Hematopoietic multipotent progenitor cell treated with erythropoietin and hydrocortisone succinate and interleukin-3 and kit ligand, for 17 days (in vitro differentiated cells): ENCODE measurements at regions not wholly inside any gene's neighbourhood (a gene's known extent, or its start where the extent isn't known, plus 50 kb on each side); places are given as distances from the start of the nearest gene placed in this dataset.

Experiments
- DNase-seq: peaks from one replicate; pipeline ENCODE4 v3.0.0-alpha.2; 2015; ENCODE audit warnings: low spot score

DNA sequence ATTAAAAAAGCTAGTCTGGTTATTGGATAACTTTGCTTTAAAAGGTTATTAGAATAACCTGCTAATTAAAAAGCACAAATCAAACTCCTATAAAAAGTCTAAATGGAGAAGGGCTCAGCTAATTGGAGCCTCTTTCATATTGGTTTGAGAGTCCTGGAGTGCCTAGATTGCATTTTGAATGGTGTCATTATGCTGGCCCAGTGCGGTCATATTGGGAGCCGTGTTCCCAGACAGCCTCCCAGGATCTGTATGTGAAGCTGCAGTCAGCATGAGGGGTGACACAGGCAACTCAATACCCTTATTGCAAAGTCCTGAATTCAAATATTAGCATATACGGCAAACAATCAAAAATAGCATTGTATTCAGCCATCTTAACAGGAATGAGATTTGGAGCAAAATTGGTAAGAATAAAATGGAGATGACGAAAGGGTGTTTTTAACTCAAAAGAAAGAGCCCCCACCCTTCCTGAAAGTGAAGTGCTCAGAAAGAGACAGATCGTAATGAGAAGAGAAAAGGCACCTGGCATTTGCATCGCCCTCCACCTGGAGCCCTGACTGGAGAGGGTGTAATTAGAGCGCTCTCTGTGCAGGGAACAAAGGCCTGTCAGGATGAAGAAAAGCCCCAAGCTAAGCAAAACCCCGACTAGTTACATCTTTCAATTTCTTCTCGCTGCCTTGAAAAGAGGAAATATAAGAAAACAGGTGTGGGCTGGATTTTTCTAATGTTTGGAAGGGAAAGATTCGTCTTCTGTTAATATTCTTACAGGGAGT lies 621.0 kb upstream of the ADAMTS16 start:
- no peak for DNase-seq

DNA sequence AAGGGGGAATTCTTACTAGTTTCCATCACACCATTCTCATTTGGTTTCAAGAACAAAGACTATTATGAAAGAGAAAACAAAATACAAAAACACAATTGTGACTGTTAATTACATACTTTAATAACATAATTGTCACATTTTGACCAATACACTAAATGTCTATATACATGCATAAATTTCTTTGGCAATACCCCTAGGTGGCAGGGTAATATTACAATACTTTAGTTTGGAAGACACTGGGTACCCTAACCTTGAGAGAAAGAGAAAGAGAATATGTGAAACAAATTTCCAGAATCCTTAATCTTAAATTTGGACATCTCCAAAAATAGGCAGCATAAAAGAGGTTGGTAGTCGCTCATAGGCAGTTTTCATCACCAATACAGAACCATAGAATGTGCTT lies 619.6 kb upstream of the ADAMTS16 start:
- no peak for DNase-seq

DNA sequence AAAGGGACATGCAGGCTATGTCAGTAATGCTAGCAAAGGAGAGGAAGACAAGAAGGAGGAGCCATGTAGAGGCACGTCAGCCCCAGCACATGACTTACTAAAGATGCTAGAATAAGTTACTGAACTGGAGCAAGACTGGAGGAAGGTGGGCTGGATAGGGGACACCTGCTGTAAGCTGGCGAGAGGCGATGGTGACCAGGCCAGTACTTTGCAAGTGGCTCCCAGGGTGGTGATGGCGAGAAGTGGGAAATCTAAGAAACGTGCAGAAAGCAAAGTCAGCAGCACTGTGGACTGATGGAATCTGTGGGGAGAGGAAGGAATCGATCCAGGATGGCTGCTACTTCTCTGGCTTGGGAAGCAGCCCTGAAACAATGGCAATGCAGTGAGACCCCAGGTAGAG lies 617.1 kb upstream of the ADAMTS16 start:
- DNase-seq = no peak

DNA sequence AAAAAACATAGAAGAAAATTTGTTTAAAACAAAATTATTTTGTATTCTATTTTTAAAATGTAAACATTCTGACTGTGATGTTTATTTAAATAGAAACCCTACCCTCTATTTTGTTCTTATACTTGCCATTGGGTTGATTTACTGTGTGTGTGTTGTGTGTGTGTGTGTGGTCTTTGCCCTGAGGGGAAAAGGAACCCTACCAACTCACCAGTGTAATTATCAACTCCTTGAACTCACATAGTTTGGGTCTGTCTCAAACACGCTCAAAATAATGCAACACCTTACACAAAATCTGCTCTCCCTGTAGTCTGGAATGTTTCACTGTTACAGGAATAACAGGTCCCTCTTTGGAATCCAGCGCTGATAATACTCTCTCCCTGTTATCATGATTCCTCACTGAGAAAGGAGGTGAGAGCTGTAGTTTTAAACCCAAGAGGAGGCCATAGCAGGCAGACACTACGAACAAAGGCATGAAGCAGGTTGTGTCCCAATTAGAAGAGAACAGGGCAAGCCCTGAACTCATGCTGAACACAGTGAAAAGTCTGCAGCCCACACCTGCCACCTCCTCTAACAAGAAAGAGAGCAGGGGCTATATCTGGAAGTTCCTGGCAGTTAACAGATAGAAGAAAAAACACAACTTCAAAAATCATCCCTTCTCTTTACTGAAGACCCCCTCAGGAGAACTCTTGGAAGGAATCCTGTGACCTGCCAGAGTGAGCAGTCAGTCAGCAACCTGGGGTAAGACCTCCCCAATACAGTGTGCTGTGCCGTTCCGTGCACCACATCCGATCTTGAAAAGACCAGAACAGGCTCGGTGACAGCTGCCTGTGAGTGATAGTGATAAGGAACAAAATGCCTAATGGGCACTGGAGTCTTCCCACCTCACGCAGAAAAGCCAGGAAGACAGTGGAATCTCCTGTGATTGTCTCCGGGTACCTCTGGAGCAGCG lies 608.1 kb upstream of the ADAMTS16 start:
- DNase-seq = no peak

DNA sequence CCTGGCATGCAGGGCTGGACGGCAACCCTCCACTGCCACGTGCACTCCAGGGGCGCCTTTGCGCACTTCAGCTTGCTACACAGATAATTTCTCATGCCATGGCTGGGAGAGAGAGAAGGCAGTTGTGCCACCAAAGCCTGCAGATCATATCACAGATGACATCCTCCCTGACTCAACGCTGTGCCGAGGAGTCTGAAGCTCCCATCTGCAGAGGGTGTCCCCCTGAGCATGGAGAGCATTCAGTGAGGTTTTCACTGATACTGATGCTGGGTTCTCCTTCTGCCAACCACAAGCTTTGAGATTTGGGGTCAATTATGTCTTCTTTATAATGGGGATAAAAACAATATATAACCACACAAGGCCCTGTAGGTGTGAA lies 607.4 kb upstream of the ADAMTS16 start:
- DNase-seq = no peak

DNA sequence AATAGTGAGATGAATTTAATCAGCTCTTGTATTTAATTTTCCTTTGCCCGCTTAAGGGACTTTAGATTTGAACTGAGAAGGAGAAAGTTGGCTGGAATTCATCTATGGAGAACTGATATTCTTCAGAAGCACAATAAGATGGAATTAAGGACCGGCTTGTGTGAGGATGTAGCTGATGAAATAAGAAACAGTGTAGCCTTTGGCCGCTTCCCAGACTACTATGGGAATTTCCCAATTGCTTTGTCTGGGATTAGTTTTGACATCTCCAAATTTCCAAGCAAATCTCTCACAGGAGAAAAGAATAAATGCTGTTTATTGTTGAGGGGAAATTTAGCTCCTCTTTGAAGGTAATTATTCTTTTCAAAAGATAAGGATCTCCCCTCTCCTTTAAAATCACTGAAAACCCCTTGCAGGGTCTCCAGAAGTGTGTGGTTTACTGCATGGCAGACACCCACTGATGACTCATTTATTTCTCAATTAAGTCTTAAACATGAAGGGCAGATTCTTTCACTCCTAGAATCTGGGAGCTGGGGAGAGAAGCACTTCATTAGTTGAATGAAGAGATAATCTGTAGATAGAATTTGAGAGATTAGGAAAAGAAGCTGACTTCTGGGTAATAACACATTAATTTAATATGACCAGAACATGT lies 606.5 kb upstream of the ADAMTS16 start:
- DNase-seq = no peak

DNA sequence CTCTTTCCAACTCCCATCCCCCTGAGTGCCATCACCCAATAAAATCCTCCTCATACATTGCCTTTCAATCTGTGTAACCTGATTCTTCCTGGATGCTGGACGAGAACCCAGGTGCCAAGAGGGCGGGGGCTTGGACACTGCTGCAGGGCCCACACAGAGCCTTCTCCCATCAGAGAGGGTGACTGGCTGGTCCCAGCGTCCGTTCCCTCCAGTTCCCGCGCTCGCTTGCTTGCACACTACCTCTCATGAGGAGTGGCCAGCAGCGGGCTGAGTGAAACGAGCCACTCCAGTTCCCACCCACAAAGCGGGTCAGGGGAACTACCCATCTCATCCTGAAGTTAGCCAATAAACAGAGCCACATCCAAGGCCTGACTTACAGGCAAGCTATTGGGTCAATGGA lies 602.6 kb upstream of the ADAMTS16 start:
- no peak for DNase-seq

DNA sequence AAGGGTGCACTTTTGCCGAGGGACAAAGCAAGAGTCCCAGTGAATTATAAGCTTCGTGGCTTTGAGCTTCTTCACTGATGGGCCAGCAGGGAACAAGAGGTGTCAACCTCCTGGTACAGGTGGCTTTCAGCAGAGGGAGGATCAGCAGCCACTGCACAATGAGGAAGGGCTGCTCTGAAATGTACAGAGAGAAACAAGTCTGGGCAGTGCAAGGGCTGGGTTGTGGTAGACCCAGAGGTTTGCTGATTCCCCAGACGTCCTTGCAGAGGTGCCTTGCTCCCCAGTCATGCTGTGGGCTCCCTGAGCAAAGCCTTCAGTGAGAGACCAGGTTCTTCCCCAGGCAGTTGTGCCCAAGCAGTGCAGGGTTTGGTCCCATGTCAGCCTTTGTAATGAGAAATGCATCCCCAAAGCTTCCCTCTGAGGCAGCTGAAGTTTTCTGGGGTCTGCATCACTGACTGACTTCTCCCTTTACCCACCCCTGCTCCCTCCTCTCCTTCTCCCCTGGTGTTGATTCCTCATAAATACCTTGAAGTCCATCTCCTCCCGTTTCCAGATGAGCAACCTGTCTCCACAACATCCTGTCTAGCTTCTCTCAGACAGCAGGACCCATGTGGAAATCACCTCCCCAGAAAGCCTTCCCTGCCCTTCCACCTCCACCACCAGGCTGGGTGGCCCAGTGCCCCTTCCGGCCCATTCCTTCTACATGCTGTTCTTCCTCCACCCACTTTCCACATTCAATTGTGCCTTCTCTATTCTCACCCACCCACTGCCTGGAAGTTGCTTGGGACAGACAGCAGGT lies 599.6 kb upstream of the ADAMTS16 start:
- no peak for DNase-seq

DNA sequence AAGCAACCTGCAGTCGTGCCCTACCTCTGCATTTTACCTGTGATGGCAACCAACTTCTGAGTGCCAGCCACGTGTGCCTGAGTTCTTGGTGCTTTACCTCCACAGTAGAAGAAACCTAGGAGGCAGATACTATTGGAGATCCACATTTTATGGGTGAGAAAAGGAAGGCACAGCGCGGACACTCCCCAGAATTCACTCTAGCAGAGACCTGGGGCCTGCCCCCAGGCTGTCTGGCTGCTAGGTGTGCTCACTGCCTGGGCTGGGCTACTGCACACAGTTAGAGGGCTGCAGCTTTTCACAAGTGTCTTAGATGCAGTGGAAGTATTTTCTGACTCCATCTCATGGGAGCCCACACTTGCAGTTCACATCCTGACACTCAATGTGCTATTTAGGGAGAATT lies 598.8 kb upstream of the ADAMTS16 start:
- no peak for DNase-seq

DNA sequence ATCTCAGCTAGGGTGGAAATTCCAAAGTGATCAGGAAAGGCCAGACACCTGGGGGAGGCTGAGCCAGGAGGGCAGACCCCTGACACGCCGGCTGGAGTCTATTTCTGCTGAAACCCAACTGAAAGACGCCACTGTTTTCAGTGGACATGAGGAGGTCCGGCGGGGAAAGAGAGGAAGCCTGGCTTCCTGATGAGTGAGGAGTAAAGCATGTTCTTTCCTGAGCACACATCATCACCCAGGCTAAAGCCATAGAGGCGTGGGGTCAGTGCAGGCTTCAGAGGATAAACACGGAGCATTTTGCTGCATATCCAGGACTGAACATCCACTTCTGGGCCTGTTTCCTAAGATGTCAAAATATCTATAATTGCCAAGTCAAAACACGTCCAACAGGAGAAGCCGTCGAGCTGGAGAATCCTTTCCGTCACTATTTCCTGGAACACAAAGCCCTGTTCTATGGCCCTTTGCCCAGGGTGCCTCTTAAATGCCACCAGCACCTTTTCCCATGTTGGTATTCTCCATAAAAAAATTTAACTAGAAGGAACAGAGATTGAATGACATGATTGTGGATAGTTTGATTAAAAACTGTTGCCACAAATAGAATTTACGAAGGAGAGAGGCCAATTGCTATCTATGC lies 597.9 kb upstream of the ADAMTS16 start:
- no peak for DNase-seq

DNA sequence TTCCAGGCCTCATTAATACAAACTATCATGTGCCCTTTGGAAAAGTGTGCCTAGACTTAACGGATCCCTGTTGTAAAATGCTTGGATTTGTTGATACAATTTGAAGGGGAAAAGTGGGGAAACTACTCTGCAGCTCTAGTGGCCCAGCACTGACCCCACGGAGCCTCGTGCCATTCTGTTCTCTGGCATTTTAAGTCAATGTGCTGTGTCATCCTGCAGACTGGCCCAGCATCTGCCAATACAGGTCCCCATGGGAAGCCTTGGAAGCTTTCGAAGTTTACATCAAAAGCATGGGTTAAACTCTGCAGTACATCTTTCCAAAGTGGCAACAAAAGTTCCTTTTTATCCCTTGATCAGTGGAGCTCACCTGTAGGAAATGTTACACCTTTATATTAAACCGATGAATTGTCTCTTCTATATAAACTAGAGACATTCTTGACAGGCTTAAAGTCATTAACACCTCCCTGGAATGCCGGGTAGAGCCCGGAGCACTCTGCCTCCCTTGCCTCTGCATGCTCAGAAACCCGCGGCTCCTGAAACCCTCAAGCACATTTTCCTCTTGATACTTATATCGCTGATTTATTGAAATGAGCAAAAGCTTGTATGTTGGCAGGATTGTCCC lies 596.0 kb upstream of the ADAMTS16 start:
- DNase-seq = no peak

DNA sequence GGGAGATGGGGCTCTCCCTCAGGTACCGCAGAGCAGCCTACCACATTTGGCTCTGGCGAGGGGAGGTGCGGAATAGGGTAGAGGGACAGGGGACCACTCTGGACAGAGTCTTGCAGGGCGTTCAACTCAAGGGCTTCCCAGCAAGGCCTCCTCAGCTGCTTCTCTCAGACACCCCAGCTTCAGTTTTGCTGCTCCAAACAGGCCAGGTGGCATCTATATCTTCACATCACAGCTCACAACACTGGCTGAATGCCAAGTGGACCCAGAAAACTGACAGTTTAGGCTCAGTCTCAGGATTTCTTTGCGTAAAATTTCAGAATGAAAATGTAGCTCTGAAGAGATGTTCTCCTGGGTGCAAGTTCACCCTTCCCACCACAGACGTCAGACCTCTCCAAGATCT lies 592.6 kb upstream of the ADAMTS16 start:
- DNase-seq = no peak

DNA sequence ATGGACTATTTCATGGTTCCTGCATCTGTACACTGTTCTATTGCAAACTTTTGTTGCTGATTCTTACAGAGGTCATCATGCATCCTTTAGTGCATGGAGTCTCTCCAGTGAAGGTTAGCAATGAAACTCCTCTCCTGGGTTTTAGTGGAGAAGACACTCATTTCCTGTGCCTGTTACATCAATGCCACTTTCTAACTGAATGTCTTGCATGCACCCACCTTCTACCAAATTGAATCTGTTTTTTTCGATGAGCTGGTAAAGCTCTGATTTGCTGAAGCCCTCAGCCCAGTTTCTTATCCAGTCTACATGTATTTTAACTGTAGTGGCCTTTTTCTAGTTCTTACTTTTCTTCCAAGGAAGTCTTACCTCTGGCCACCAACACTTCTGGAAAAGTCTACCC lies 591.8 kb upstream of the ADAMTS16 start:
- DNase-seq = no peak

DNA sequence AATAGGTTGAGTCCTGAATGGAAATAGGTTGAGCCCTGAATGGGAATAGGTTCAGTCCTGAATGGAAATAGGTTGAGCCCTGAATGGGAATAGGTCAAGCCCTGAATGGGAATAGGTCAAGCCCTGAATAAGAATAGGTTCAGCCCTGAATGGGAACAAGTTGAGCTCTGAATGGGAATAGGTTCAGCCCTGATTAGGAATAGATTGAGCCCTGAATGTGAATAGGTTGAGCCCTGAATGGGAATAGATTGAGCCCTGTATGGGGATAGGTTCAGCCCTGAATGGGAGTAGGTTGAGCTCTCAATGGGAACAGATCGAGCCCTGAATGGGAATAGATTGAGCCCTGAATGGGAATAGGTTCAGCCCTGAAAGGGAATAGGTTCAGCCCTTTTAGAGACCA lies 590.8 kb upstream of the ADAMTS16 start:
- DNase-seq = no peak

DNA sequence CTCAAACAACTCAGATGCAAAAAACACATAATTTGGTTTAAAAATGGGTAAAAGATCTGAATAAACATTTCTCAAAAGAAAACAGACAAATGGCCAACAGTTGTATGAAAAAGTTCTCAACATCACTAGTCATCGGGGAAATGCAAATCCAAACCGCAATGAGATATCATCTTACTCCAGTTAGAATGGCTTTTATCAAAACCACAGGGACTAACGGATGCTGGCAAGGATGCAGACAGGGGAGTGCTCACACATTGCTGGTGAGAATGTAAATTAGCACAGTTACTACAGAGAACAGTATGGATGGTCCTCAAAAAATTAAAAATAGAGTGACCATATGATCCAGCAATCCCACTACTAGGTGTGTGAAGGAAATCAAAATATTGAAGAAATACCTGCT lies 589.1 kb upstream of the ADAMTS16 start:
- DNase-seq = no peak

DNA sequence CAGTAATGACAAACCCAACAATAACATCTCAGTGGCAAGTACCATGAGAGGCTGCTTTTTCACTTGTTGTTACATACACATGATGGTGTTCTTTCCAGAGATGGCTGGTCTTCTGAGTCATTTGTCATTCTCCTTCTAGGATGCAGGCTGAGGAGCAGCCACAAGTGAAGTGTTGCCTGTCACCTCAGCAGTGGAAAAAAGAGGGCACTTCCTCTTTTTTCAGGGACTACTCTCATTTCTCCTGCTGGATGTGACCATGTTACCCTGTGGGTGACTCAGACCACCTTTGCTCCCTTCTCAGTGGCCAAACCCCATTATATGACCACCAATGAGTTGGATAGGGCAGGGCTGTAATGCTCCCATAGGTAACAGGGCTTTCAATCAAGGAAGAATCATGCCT lies 587.0 kb upstream of the ADAMTS16 start:
- no peak for DNase-seq

DNA sequence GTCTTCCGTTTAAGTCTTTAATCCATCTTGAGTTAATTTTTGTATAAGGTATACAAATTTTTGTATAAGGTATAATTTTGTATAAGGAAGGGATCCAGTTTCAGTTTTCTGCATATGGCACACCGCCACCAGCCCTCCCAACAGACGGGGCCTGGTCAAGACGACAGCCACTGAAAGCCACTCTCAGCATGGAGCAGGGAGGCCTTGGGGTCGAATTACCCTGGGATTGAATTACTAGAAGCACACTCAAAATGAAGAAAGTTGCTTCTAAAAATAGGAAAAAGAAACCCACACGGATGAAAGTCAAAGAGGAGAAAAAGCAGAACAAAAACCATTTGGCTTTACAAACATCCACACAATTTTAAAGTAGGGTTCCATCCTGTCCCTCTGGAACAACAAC lies 586.2 kb upstream of the ADAMTS16 start:
- DNase-seq = no peak

DNA sequence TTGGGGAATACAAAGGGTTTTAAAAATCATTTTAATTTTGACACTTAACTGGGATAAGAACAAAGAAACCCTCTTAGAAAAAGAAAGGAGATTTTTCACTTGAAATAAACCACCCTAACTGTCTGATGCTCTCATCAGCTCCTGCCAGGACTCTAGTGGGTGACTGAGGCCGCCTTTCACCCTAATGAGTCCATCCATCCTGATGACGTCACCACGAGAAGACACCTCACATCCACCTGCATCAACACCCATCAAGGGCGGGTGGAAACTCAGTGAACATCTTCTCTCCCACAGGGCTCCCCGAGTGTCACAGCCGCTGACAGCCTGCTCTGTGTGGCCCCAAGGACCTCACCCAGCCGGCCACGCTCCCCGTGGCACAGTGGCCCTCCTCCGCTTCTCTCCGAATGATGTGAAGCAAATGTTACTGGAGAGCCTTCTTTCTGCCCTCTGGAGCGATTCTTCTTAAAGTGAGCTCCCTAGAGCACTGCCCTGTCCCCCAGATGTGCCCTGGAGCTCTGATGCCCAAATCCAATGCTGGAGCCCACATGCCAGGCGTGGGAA lies 584.3 kb upstream of the ADAMTS16 start:
- no peak for DNase-seq

DNA sequence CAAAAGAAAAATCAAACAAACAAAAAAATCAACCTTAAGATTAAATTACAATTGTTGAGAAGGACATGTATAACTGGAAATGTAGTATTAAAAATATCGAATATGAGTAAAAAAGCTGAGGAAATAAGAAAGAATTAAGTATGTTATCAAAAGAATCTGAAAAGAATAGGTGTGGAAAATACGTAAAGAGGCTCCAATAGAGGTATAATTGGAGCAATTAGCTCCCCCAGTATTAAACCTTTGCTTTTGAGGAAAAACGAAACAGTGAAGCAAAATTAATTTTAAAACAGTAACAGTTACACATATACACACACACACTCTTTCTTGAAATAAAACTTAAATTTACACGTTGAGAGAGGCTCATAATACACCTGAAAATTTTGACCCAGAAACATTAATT lies 578.7 kb upstream of the ADAMTS16 start:
- no peak for DNase-seq

DNA sequence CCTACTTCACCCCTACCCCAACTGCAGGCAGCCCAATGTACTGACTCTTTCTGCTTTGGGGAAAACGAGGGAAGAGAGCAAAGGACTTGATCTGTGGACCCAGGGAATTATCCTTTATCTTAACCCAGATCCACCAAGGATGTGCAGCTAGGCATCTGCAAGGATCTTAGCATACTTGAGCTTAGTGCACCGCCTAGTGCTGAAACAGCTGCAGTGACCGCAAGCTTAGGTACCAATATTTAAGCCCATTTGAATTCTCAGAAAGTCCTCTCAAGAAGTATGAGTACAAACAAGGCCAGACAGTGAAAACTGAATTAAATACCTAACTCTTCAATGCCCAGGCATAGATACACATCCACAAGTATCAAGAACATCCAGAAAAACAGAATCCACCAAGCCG lies 576.7 kb upstream of the ADAMTS16 start:
- DNase-seq = no peak
